HG03432 (cell line): ENCODE measurements at regions not wholly inside any gene's neighbourhood (a gene's known extent, or its start where the extent isn't known, plus 50 kb on each side); places are given as distances from the start of the nearest gene placed in this dataset.
"Not testable (repeated sequence)": the region's sequence is repeated elsewhere in the genome, so short reads cannot be mapped to it uniquely, and the experiment has no call there.

Source experiments
- ATAC-seq: cut with Tn5 transposase; IDR thresholded peaks from one replicate; pipeline ENCODE4 v1.9.1; 2021; ENCODE audit warnings: mild to moderate bottlenecking, moderate library complexity; ENCODE audit not compliant: unreplicated experiment

DNA sequence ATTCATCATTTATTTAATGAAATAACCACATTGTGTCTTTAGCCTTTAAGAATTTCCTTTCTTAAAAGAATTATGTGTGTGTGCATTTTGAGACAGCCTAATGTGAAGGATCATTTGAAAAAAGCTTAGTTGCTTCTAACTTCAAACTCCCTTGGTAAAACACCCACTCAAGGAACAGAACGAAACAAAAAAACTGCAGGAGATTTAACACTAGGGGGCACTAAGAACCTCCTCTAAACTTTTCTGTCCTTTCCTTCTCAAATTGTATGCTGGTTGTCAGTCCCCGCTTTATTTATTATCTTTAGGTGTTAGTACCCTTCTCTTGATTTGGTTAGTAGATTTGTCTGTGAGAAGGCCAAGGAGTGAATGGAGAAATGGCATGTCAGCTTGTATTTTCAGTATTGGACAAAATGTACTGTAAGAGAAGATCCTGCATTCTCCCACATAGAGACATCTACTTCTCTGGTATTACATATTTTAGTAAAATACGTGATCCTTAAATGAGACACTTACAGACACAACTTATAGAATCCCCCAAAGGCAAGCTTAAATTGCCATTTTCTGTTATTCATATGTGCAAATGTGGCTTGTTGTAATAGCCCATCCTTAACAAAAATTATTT lies 229.7 kb downstream of the MRPS30 start:
- ATAC-seq: peak; percentile 79

DNA sequence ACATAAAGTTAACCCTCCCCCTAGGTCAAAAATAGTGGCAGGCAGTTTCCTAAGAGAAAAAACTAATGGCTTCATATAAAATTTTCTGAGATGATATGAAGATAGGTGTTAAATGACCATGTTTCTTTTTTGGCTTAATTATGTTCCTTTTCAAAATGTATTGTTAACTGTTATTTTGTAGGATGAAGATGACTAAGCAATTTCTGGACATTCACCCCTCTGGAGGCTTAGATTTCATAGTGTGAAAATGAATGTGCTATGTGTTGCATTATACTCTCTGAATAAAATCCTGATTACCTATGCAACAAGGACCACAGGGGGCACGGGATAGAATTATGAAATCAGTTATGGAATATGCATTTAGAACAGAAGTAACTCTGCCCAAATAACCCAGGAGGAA lies 233.5 kb downstream of the MRPS30 start:
- no peak for ATAC-seq

DNA sequence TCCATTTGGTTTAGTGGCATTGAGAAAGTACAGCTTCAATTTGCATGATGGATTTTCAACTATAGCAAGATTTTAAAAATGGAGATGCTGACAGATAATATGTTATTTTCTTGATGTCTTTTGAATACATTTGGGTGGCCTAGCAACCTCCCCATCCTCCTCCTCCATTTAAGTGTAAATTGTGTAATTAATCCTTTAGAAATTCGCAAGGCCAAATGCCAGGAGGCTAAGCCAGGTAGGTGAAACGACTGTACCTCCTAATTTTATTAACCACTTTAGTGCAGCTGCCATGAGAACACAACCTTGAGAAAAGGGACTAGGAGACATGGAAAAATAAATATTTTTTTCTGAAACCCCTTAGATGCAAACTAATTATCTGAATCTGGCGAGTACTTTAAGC lies 248.8 kb downstream of the MRPS30 start:
- ATAC-seq: no peak

DNA sequence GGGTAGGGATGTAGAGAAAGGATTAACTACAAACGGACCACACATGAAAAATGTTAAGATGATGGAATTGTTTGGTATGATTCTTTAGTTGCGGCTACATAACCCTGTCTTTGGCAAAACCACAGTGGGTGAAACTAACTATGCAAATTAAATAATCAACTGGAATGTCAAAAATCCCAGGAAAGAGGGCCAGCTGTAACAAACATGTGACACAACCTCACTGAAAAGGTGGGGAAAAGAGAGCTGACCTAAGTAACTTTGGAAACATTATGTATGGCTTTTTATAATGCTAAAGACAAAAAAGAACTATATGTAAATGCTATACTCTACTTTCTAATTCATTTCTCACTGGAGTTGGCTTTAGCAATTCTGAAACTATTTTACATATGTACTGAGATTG lies 252.0 kb downstream of the MRPS30 start:
- no peak for ATAC-seq

DNA sequence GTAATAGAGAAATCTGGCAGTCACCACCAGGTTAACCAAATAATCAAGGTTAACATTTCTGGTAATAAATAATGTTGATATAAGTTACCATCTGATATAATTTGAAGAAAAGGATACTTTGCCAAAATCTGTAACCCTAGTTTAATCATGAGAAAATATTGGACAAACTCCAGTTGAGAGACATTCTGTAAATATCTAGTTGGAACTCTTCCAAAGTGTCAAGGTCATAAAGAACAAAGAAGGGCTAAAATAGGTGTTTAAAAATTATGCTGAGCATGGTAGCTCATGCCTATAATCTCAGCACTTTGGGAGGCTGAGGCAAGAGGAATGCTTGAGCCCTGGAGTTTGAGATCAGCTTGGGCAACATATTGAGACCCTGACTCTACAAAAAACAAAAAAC lies 253.3 kb downstream of the MRPS30 start:
- ATAC-seq: no peak

DNA sequence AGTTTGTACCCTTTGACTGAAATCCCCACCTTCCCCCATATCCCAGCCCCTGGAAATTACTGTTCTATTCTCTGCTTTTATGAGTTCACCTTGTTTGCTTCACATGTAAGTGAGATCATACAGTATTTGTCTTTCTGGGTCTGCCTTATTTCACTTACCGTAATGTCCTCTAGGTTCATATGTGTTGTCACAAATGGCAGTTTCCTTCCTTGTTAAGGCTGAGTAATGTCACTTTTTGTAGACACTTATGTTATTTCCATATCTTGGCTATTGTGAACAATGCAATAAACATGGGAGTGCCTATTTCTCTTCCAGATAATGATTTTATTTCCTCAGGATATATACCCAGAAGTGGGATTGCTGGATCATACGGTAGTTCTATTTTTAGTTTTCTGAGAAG lies 272.3 kb downstream of the MRPS30 start:
- ATAC-seq: no peak

DNA sequence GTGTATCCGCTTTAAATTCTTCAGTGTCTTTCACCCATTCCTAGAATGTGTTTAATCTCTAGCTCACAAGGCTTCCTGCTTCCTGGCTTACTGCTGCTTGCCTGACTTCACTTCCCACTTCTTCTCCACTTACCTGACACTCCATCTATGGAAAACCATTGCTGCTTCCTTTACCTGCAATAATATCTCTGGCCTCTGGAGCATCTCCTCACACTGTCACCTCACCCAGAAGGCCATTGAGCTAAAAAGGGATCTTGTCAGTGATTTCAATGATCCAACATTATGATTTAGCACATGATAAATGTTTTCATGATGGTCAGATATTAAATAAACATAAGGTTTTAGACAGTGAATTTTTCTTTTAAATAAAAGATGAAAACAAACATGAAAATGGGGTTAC lies 281.1 kb downstream of the MRPS30 start:
- ATAC-seq: no peak

DNA sequence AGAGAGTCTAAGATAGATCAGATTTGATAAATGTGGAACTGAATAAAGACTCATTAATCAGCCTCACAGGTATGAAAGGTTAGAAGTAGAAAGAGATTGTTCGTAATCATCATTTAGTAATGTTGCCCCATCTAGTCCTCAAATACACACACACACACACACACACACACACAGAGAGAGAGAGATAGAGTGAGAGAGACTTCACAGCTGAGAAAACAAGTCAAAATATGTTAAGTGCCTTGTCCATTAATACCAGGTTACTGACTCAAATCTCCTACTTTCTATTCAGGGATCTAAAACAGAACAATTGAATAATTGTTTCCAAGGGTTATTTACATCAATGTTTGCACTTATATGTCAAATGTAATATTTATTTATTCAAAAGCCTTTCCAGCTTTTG lies 284.6 kb downstream of the MRPS30 start:
- ATAC-seq: no peak

DNA sequence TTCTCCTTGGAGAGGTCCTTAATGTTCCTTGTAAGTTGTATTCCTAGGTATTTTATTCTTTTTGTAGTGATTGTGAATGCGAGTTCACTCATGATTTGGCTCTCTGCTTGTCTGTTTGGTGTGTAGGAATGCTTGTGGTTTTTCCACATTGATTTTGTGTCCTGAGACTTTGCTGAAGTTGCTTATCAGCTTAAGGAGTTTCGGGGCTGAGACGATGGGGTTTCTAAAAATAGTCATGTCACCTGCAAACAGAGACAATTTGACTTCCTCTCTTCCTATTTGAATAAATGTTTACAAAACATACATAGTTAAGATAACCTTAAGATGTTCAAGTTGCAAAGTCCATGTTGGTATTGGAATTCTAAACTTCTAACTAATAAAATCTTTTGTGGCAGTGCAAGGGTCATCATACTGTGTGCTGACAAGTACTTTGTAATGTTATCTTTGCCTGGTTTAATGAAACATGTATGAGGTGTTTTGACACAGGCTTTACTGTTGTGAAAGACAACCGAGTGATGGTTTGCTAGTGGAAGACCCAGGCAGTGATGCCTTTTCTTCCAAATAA lies 286.2 kb downstream of the MRPS30 start:
- ATAC-seq: no peak

DNA sequence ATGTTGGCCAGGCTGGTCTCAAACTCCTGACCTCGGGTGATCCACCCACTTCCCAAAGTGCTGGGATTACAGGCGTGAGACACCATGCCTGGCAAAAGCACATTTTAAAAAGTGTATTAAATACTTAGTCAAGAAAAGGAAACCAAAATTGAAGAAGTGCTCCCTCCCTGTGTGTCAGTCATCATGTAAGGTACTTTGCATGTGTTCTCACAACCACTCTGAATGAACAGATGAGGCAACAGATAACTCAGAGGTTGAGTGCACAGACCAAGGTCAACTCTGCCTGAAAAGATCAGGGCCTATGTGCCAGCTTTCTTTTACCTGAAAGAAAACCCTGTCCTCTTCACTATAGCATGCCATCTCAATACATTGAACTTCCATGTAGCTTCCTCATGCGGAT lies 289.7 kb downstream of the MRPS30 start:
- ATAC-seq: peak; percentile 96

DNA sequence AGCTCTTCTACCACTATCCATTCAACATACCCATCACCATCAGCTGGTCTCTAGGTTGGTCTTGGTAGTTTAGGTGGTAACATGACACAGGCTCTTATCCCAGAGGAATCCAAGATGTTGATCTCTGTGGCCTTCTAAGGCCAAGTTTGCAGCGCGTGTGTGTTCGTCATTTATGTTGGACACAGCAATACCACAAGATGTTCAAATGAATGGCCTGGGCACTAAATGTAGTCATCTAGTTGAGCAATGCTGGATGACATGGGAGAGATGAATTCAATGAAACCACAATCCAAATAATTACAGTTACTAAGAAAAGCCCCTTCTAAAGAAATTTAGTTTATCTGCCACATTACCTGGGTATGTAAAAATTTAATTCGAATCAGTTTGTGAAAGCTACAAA lies 292.4 kb downstream of the MRPS30 start:
- ATAC-seq: no peak

DNA sequence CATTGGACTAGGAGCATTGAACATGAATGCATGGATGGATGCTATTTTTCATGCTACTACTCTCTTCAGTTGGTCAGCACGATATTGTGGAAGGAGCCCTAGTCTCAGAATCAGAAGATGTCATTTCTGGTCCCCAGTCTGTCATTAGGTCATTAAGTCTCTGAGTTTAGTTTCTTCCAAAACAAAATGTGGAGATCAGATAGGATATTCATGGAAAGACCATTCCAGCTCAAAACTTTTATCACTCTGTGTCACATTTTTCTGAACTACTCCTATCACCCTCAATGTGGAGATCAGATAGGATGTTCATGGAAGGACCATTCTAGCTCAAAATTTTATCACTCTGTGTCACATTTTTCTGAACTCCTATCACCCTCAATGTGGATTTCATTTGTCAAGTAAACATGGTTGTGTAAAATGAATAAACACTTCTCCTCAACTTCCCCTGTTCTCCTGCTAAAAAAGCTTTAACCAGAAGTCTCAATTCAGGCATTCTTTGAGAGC lies 296.8 kb downstream of the MRPS30 start:
- ATAC-seq: no peak

DNA sequence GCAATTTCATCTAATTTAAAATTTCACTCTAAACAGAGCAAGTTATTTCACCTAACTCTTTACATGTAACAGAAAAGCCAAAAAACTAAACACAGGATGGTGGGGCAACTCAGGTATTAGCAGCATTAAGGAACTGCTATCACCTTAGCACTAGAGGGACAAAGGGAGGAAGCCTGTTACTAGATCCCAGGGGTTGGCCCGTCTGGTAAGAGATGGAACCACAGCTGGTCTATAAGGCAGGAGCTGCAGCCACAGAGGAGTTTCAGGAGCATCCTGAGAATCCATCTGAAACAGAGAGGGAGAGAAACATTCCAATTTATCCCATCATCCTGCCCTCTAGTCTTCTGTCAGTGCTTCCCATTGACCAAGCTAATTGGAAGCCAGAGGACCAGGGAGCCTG lies 300.3 kb downstream of the MRPS30 start:
- ATAC-seq: no peak

DNA sequence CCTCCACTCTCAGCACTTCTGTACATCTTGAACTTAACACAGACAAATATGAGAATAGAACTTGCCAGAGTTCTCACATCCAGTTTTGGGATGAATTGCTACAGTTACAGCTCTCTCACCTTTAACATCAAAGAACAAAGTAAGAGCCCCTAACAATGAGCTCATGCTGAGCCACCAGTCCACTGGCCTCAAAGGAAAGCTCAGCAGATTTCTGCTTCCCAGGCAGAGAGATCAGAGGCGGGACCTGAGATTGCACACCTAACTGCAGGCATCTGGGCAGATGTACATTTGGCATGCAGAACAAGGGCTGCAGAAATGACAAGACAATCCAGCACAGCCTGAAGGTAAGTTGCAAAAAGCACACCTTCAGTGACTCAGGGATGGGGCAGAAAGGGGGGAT lies 300.9 kb downstream of the MRPS30 start:
- ATAC-seq: no peak

DNA sequence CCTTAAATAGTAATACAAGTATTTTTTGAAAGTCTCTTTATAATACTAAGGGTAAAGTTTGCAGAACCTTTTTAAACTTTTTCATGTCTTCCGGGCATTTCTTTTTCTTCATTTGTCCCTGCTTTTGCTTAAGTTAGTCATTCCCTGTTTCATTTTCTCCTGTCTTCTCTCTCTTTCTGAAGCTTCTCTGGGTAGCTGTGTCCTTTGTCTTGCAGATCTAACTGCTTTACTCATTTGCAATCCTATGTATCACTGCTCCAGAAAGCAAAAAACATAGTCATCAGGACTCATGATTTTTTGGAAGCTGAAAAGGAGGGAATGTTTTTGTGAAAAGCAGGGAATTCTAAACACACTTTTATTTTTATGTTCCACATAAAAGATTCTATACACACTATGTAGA lies 301.7 kb downstream of the MRPS30 start:
- ATAC-seq: no peak

DNA sequence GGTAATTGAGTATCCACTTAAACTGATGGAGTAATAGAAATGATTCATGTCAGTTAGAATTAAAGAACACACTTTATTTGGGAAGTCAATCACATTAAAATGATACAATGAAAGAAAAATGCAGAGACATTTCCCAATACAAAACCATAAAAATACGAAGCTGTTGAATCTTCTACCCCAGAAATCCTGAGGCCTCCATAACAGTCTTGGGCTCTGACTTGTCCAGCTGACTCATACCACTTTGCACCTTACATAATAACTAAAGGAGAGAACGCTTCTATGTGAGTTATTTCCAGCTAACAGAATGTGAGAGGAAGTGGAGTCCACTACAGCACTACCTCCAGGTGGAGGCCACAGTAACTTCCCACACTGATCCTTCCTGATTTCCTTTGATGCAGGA lies 305.0 kb downstream of the MRPS30 start:
- ATAC-seq: no peak

DNA sequence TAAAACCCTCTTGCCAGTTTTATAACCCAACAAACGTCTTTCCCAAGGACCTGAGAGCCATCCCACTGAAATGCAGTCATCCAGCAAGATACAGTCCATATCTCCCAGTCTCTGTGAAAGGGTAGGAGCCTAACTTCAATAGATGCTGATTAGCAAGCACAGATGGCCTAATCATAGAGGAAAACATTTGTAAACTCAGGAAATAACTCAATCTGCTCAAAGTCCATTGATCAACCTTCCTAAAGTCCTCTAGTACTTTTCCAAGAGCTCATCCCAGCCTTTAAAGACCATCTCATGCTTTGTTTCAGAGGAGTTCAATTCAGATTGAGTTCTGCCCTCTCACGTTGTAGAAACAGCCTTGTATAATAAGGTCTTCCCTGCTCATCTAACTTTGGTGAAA lies 324.2 kb downstream of the MRPS30 start:
- no peak for ATAC-seq

DNA sequence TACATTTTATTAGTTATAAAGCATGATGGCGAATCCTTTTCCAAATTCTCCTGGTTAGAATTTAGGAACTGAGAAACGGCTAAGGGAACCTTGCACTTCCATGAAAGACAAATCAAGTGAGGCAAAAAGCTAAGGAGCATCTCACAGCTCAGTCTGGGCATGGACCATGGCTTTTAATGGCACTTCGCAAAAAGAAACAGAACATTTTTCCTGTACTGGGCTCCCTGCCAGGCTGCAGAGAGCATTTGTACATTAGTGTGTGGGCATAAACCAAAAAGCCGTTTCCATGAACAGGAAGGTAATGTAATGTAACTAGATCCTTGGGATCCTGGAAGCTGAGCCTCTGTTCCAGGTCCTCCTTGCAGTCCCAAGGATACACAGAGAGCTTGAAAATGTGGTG lies 354.2 kb downstream of the MRPS30 start:
- ATAC-seq: no peak

DNA sequence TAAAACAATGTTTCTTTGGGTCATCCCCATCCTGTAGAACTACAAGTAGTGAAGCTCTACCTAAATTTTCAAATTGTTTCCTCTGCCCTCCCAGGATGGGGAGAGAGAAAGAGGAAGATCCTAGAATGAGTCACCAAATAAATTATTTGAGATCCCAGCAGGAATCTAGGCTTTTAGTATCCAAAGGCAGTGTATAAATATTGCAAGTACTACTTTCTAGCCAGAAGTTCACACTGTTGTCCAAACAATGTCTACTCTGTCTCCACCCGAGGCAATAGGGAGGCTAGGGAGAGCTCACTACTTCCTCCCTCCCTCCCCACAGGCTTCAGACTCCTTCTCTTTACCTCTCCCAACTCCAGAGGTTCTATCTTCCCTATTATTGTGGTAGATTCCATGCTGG lies 362.8 kb downstream of the MRPS30 start:
- no peak for ATAC-seq

DNA sequence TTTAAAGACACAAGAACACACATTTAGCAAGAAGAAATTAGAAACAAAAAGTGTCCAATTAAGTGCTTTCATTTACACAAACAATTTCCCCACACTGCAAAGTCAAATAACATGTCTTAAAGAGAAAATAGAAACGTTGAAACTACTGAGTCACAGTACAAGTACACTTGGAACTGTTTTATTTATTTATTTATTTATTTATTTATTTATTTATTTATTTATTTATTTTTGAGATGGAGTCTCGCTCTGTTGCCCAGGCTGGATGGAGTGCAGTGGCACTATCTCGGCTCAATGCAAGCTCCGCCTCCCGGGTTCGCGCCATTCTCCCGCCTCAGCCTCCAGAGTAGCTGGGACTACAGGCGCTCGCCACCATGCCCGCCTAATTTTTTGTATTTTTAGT lies 363.9 kb downstream of the MRPS30 start:
- not testable (repeated sequence) for ATAC-seq

DNA sequence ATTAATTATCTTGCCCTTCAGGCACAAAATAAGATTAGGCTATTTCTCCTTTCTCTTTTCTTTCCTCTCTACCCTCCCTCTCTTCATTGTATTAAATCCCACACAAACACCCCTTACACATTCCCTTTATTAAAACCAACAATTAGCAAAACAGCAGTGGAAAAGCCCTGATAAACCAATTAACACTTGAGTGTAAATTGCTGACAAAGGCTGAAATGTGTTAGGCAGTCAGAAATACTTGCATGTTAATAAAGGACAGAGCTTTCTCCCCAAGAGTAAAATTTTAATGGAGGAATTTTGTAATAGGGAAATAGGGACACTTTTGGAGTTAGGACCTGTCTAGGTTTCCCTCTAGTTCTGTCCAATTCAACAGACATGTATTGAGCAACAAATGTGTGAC lies 370.9 kb downstream of the MRPS30 start:
- no peak for ATAC-seq

DNA sequence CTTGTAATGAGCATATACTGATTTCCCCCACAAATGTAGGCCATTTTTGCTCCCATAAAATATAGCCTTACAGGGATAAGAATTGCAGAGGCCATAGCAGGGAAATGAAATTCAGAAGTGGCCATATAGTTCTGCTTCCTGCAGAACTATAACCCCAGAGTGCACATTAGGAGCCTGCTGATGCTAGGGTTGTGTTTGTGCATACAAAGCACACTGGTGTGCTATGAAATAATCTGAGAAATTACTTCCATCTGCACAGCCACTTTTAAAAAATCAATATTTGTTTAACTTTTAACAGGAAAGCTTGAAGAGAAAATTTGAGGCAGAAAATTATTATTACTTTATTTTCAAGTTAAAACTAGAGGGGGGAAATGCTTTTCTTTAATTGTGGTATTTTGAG lies 380.3 kb downstream of the MRPS30 start:
- ATAC-seq: no peak

DNA sequence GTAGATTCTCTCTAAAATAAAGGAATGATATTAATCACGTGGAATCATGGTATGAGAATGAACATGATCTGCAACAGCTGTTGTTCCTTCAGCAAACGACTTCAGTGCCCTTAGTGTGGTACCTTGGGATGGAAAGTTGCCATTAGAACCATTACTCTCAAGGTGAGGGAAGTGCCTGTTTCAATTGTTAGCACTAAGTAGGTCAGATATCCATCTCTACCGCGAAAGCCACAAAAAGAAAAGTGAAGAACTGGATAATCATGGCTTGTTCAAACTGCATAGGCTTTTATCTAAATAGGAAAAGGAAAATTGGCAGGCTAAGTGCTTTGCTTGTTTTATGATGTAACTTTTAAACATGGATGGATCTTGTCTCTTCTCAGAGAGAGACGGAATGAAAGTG lies 380.7 kb downstream of the MRPS30 start:
- ATAC-seq: no peak
